Muscle of arm (tissue), 1 donor: ENCODE measurements at regions not wholly inside any gene's neighbourhood (a gene's known extent, or its start where the extent isn't known, plus 50 kb on each side); places are given as distances from the start of the nearest gene placed in this dataset.

Source experiments
- DNase-seq: peaks from one replicate; pipeline ENCODE4 v3.0.0-alpha.2; 2013

DNA sequence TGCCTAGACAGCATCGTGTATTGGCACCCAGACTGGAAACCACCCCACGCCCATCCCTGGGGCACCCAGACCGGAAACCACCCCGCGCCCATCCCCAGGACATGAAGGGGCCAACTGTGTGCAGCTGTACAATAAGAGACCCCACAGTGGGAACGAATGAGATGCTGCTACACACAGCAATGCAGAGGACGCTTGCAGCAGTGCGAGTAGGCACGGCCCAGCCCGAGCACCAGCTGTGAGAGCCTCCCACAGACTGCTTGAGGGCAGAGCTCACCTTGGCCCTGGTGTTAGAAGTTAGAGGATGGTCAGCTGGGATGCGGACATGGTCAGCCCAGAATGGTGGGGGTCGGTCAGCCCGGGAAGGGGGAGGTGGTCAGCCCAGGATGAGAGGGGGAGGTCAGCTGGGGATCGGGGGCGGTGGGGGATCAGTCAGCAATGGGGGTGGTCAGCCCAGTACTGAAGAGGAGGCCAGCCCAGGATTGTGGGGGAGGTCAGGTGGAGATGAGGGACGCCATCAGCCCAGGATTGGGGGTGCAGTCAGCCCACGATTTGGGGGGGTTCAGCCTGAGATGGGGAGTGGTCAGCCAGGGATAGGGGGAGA, 340.0 kb downstream of the C16orf95 start:
- no peak for DNase-seq

- DNase-seq: no peak
Measured at GRCh38 chr16:86978445-86979030, 338.7 kb downstream of the C16orf95 start.

DNA sequence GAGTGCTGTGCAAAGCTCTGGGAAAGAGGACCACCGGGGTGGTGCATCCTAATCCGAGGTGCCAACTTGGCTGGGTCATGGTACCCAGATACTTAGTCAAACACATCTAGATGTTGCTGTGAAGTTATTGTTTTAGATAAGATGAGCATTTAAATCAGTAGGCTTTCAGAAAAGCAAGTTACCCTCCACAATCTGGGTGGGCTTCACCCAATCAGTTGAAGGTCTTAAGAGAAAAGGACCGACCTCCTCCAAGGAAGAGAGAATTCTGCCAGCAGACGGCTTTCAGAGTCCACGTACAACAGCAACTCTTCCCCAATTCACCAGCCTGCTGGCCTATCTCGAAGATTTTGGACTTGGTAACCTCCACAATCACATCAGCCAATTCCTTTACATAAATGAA, 338.1 kb downstream of the C16orf95 start:
- DNase-seq: no peak

DNA sequence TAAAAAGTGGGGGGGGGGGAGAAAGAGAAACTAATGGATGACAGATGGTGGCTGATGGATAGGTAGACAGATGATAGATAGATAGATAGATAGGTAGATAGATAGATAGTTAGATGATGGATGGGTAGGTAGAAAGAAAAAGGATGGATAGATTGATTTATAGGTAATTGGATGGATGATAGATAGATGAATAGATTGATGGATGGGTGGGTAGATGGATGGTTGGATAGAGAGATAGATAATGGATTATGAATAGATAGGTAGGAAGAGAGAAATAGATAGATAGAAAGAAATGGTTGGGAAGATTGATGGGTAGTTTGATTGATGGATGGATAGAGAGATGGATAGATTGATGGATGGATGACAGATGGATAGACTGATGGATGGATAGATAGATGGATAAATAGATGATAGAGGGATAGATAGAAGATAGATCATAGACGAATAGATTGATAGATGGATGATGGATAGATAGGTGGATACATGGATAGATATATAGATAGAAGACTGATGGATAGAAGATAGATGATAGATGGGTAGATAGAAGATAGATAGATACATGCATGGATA, 337.1 kb downstream of the C16orf95 start:
- DNase-seq: no peak

- no peak for DNase-seq
Measured at GRCh38 chr16:86980644-86981043, 336.5 kb downstream of the C16orf95 start.

DNA sequence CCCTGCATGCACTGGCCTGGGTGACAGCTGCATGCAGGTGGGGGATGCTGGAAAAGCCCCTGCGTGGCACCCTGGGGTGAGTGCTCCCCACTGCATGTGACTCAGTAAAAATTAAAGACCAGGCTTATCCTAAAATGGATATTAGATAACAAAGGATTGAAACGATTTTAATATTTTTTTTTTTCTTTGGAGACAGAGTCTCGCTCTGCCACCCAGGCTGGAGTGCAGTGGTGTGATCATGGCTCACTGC, 334.9 kb downstream of the C16orf95 start:
- DNase-seq: no peak

- no peak for DNase-seq
Measured at GRCh38 chr16:86982912-86983311, 334.3 kb downstream of the C16orf95 start.

DNA sequence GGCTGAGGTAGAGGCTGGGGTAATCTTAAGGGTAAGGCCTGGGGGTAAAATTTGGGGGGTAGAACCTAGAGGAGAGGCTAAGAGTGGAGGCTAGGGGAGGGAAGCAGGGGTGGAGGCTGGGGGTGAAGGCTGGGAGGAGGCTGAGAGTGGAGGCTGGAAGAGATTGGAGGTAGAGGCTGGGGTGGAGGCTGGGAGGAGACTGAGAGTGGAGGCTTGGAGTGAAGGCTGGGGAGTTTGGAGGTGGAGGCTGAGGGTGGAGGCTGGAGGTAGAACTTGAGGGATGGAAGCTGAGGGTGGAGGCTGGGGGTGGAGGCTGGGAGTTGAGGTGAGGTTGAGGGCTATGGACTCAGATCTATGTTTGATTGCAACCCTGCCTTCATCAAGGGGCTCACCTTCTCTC, 333.6 kb downstream of the C16orf95 start:
- DNase-seq: no peak

DNA sequence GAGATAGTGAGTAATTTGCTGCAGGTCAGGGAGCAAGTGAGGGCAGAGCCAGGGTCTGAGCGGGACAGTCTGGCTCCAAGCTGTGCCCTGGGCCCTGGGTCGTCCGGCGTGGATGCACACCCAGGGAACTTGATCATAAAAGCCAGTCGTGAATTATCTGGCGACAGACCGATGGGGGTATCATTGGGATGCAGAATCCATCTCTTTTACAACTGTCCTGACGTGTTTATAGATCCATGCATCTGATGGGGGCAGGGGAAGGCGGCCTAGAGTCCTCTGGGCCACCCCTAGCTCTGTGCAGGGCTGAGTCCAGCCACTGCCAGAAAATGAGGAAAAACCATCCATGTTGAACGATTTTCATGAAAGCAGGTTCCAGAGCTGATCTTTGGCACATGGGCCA, 332.8 kb downstream of the C16orf95 start:
- DNase-seq: no peak

- DNase-seq: no peak
Measured at GRCh38 chr16:86984991-86985647, 332.1 kb downstream of the C16orf95 start.

- no peak for DNase-seq
Measured at GRCh38 chr16:86985648-86986015, 331.6 kb downstream of the C16orf95 start.

DNA sequence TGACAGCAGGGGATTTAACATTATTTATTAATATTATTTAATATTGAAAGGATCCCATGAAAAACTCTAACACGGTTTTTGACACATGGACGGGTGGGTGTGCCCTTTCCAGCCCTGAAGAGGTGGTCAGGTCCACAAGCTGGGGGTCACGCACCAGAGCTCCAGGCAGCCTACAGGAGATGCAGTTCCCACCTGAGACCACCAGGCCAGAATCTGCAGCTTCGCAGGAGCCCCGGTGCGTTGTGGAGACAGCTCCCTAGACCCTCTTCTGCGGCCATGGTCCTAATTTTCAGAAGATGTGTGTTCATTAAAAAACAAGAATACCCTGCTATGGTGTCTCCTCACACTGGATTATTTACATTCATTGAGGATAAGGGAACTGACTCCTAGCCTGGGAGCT, 331.1 kb downstream of the C16orf95 start:
- no peak for DNase-seq

GRCh38 chr16:86986809-86987487, 330.2 kb downstream of the C16orf95 start:
- DNase-seq: no peak

DNA sequence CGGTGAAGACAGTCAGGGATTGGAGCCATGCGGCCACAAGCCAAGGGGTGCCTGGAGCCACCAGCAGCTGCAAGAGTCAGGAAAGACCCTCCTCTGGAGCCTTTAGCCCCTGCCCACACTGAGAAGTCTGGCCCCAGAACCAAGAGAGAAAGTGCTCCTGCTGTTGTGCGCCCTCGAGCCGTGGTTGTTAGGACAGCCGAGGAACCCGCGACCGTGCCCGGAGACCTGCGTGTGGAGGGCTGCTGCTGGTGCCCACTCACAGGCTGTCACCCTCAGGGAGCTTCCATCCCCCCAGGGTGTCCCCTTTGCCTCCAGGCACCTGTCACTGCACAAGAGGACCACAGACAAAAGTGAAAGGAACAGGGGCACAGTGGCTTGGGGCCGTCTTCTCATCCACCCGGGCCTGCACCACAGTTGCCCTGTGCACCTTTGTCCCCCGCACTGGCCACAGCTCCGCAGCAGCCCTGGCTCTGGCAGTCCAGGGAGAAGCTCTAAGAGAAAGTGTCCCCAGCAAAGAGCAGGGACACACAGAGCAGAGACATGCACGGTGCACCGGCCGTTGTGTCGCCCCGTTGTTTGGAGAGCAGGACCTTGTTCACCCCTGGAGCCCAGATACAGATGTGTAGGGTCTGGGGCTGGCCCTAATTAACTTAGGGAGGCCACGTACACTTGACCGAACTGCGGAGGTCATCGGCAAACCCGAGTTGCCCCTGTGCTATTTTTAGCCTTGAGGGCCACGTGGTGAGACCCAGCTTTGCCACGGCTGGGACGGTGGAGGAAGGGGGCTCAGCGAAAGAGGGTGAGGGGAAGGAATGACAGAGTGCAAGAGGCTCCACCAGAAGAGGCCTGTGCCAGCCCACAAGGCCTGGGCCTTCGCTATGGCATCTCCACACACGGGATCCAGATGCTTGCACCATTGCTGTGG, 329.2 kb downstream of the C16orf95 start:
- no peak for DNase-seq

DNA sequence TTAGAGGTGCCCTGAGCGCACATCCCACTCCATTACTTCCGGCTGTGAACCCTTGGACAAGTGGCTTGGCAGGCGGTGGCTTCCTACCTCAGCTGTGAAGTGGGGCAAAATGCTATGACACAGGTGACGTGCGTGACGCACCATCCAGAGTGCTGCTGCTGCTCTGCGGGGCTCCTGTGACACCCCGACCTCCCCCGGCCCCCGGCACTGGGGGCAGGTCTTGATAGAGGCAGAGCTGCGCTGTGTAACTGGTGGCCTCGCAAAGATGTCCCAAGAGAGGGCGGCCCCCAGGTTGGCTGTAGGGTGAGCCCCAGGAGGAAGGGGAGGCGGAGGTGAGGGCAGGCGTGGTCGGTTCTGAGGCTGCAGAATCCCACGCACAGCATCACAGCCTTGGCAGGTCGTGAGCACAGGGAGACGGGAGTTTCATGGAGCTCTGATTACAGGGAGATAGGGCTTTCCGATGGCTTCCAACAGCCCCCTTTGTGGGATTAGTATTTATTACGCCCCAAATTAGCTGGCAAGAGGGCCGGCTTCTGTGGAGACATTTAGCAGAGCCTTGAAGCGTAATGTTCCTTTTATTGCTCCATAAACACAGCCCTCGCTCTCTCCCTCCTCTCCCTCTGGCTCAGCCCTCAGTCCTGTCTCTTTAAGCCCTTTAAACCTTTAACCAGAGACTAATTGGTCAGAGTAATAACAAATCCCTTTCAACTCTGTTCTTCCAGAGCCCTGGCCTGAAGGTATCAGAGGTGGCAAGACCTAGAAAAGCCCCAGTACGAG, 328.1 kb downstream of the C16orf95 start:
- no peak for DNase-seq

DNA sequence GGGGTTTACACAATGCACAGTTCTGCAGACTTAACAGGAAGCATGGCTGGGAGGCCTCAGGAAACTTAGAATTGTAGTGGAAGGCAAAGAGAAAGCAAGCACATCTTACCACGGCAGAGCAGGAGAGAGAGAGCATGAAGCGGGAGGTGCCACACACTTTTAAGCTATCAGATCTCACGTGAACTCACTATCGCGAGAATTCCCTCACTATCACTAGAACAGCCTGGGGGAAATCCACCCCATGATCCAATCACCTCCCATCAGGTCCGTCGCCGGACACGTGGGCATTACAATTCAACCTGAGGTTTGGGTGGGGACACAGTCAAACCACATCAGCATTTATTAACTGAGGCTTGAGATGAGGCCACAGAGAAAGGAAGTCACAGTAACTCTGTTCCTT, 326.7 kb downstream of the C16orf95 start:
- no peak for DNase-seq

DNA sequence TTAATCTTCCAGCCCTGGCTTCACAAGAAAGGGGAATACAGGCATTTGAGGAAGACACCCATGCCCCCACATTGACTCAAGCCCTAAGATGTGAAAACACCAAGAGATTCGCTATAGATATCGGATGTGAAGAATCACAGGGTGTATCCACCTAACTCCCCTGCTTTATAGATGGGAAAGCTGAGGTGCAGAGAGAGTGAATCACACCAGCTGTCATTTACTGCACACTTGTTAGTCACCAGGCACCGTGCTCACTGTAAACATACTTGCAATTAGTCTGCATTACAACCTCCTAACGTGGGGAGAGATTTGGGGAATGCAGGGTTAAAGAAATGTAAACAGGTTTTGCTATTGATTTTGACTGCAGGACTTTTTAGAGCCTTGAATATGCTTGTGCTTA, 325.5 kb downstream of the C16orf95 start:
- DNase-seq: no peak

- DNase-seq: no peak
Measured at GRCh38 chr16:86992587-86992986, 324.6 kb downstream of the C16orf95 start.

DNA sequence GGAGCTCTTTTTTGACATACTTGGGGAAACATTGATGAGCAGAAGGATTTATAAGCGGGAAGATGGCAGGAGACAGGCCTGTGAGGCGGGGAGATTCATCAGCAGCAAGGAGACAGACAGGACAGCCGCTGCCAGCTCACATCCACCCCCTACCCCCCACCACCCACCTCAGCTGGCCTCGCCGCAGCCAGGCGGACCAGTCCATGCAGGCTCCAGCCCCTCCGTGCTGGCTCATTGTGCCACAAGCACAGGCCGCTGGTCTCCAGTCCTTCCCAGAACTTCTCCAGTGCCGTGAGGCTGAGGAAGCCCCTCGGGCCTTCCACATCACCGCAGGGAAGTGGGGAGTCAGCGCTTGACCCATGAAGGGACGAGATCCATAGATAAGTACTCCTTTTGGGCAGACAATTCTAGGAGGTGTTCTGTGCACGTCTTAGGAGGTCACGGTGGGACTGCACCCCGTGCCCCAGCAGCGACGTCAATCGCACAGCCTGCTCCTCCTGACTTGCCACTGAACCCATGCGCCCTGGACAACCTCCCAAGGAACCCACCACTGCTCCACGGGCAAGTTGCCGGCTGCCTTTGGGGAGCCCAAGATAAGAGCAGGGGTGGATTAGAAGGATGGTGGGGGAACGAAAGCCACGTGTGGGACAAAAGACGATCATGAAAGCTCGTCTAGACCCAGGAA, 323.6 kb downstream of the C16orf95 start:
- no peak for DNase-seq

- no peak for DNase-seq
Measured at GRCh38 chr16:86994215-86994614, 323.0 kb downstream of the C16orf95 start.
